HCT116 (cell line): ENCODE measurements at regions not wholly inside any gene's neighbourhood (a gene's known extent, or its start where the extent isn't known, plus 50 kb on each side); places are given as distances from the start of the nearest gene placed in this dataset.

Source experiments
- ATF3 ChIP-seq: IDR thresholded peaks from 2 replicates; pipeline ENCODE4 v1.6.1; 2012
- CTCF ChIP-seq, 3 experiments: fragments of 200-600 bp in 1 of 3; sonication (generic) in 1 of 3; IDR thresholded peaks in 2 of 3; conservative IDR thresholded peaks in 1 of 3; 2 replicates each; pipeline ENCODE4 v1.5.1; 2012 to 2017; ENCODE audit warnings: low read depth in 2 of 3, low read length in 2 of 3, antibody characterized with exemption in 1 of 3, borderline replicate concordance in 1 of 3, control low read depth in 1 of 3, mild to moderate bottlenecking in 1 of 3, mixed read lengths in 1 of 3, mixed run types in 1 of 3, moderate library complexity in 1 of 3; ENCODE audit not compliant: insufficient read depth in 1 of 3
- EZH2phosphoT487 ChIP-seq: fragments of 200-600 bp; IDR thresholded peaks from 2 replicates; pipeline ENCODE4 v1.6.1; 2018; ENCODE audit warnings: antibody characterized with exemption, borderline replicate concordance
- POLR2A ChIP-seq: IDR thresholded peaks from 2 replicates; pipeline ENCODE4 v1.7.0; 2011; ENCODE audit warnings: borderline replicate concordance; ENCODE audit not compliant: insufficient read depth, insufficient read length; ENCODE audit errors: extremely low read depth
- POLR2AphosphoS5 ChIP-seq: IDR thresholded peaks from 2 replicates; pipeline ENCODE4 v1.6.1; 2011; ENCODE audit warnings: mild to moderate bottlenecking, low read depth, low read length, moderate library complexity
- REST ChIP-seq: IDR thresholded peaks from 2 replicates; pipeline ENCODE4 v1.6.1; 2012; ENCODE audit warnings: low read depth
- SP1 ChIP-seq: IDR thresholded peaks from 2 replicates; pipeline ENCODE4 v1.6.1; 2012; ENCODE audit warnings: low read depth
- SRF ChIP-seq: IDR thresholded peaks from 2 replicates; pipeline ENCODE4 v1.6.1; 2012; ENCODE audit warnings: low read depth
- ZBTB33 ChIP-seq: IDR thresholded peaks from 2 replicates; pipeline ENCODE4 v1.6.1; 2011; ENCODE audit warnings: mild to moderate bottlenecking, low read length, moderate library complexity; ENCODE audit not compliant: insufficient replicate concordance; ENCODE audit errors: extremely low read depth
- ZNF274 ChIP-seq: fragments of 200-500 bp; sonication (Bioruptor generic); IDR thresholded peaks from 2 replicates; pipeline ENCODE4 v1.6.1; 2014; ENCODE audit warnings: mild to moderate bottlenecking, low read depth, low read length, inconsistent platforms

- TF ChIP-seq CTCF (IDR thresholded peaks at IDR 0.05 in 2 of 3, conservative IDR thresholded peaks at IDR 0.05 in 1 of 3; ENCODE audit: borderline replicate concordance in 1 of 3, insufficient read depth in 1 of 3, low read depth in 2 of 3, low read length in 2 of 3) (no peak), SP1 (no peak), ZBTB33 (no peak), POLR2A (no peak), REST (no peak), ATF3 (no peak), POLR2AphosphoS5 (no peak), EZH2phosphoT487 (no peak), ZNF274 (no peak), SRF (no peak)
These were observed 1097.2 kb upstream of the CNTNAP5 start for GRCh38 chr2:122927710-122928557.
